ENCODE measurements at regions not wholly inside any gene's neighbourhood (a gene's known extent, or its start where the extent isn't known, plus 50 kb on each side); places are given as distances from the start of the nearest gene placed in this dataset.

DNA sequence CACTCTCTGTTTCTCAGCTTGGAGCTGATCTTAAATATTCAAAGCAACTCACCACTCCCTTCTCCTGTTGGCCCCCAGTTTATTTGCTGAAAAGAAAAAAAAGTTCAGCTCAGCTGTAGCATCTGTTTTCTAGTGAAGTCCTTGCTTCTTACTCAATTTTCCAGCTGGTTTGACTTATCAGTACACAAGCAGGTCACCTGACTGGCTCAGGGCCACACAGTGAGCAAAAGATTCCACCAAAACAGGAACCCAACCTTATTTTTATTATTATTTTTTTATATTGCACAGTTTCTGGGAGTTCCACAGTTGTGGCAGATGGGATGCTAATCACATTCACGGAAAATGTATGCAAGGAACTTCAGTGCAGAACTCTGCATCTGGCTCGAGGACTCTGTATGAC is 390.7 kb upstream of the RGMA start:
- CTCF ChIA-PET (ENCODE audit: partially characterized antibody), result interaction anchor here (0.6 to 1.0 kb wide), 2 partner anchors 16 to 461 kb away, joined by 3 read pairs; no protein-coding TSS in a partner anchor
- 95% methylated on average over 2 of the region's 2 CpGs; no CpG with 5 or more reads in 1 of the 2 experiments for WGBS, 2 experiments (ENCODE audit: extremely low coverage in 1 of 2, insufficient coverage in 1 of 2, insufficient read length in 1 of 2, insufficient replicate concordance in 2 of 2, low coverage in 1 of 2, low lambda C conversion rate in 2 of 2, missing lambda C conversion rate in 1 of 2)
- TF ChIP-seq NANOG (IDR thresholded peaks at IDR 0.05; ENCODE audit: insufficient read depth, low read depth, low read length, poor library complexity, severe bottlenecking) (no peak), GABPA (IDR thresholded peaks at IDR 0.05; ENCODE audit: borderline replicate concordance, insufficient read depth, low read length) (no peak), TAF7 (optimal IDR thresholded peaks at IDR 0.05; ENCODE audit: borderline replicate concordance, low read depth, low read length) (no peak), CHD2 (IDR thresholded peaks at IDR 0.05; ENCODE audit: low read length) (no peak), BCL11A (IDR thresholded peaks at IDR 0.05; ENCODE audit: low read depth in 2 of 2, low read length in 2 of 2) (no peak), SIX5 (IDR thresholded peaks at IDR 0.05; ENCODE audit: low read depth, low read length) (no peak), CREB1 (IDR thresholded peaks at IDR 0.05) (no peak), ZNF274 (IDR thresholded peaks at IDR 0.05; ENCODE audit: borderline replicate concordance, extremely low read depth, low read length) (no peak), SP4 (IDR thresholded peaks at IDR 0.05; ENCODE audit: low read length) (no peak), RBBP5 (IDR thresholded peaks at IDR 0.05; ENCODE audit: borderline replicate concordance, low read depth, low read length) (no peak), PHF8 (conservative IDR thresholded peaks at IDR 0.05; ENCODE audit: low read depth, low read length) (no peak), BRCA1 (IDR thresholded peaks at IDR 0.05; ENCODE audit: low read depth, low read length) (no peak), GTF2F1 (IDR thresholded peaks at IDR 0.05; ENCODE audit: borderline replicate concordance, low read depth, low read length) (no peak), HDAC2 (IDR thresholded peaks at IDR 0.05; ENCODE audit: borderline replicate concordance in 1 of 2, low read depth in 2 of 2, low read length in 2 of 2) (no peak)

More for the DNA sequence above, 390.7 kb upstream of the RGMA start:
- H4K20me1 ChIP-seq (replicated peaks in 1 of 2; ENCODE audit: control insufficient read depth in 1 of 2, insufficient read depth in 2 of 2, low read length in 2 of 2), result no peaks in the 10 kb centered on the region
- no peaks in the 10 kb centered on the region for H3K23me2 ChIP-seq (ENCODE audit: low read depth, low read length)
- H3K9me3 ChIP-seq (ENCODE audit: insufficient read depth in 2 of 2, low read depth in 1 of 2, low read length in 1 of 2), result peaks cover 4 to 6% of the 10 kb centered on the region in 2 experiments; a peak in 3 of 4 replicates
- H3K56ac ChIP-seq (replicated peaks; ENCODE audit: insufficient read length, low read depth, low read length), result no peak overlapping the region
- no peak overlapping the region for H3K14ac ChIP-seq (ENCODE audit: insufficient read length)
- no peaks in the 10 kb centered on the region for H3K79me2 ChIP-seq (ENCODE audit: control insufficient read depth in 1 of 2, insufficient read depth in 2 of 2, low read length in 2 of 2)
- H3K27ac ChIP-seq (ENCODE audit: low read depth, low read length), result no peak overlapping the region
- H2BK12ac ChIP-seq (ENCODE audit: low read depth, low read length), result no peak overlapping the region
- no peaks in the 10 kb centered on the region; a peak in 1 of 7 replicates for H3K27me3 ChIP-seq (replicated peaks in 1 of 4; ENCODE audit: control insufficient read depth in 3 of 4, extremely low read depth in 1 of 4, insufficient read depth in 3 of 4, low read length in 3 of 4)
- H2BK120ac ChIP-seq (replicated peaks; ENCODE audit: low read depth, low read length), result peak overlapping the region; percentile 24
- H3K23ac ChIP-seq (ENCODE audit: insufficient read length), result no peak overlapping the region
- no peak overlapping the region for H3K4ac ChIP-seq (replicated peaks; ENCODE audit: insufficient read length, low read depth, low read length)
- no peak for DNase-seq (ENCODE audit: low read depth in 1 of 2, low spot score in 2 of 2)
- POLR2A ChIA-PET (ENCODE audit: partially characterized antibody), result no interaction called here
- H2AFZ ChIP-seq (ENCODE audit: low read length), result no peak overlapping the region
- no peak overlapping the region for H4K8ac ChIP-seq (ENCODE audit: extremely low read depth, insufficient read depth, low read length)
- H3K79me1 ChIP-seq (ENCODE audit: low read depth, low read length), result no peaks in the 10 kb centered on the region
- H2BK15ac ChIP-seq (ENCODE audit: low read length), result no peak overlapping the region
- no peak overlapping the region for H2AK5ac ChIP-seq (ENCODE audit: low read depth, low read length)
- no peak for FAIRE-seq
- H3K36me3 ChIP-seq (ENCODE audit: control insufficient read depth in 2 of 4, insufficient read depth in 4 of 4, low read length in 3 of 4), result no peaks in the 10 kb centered on the region
- H3K4me1 ChIP-seq (replicated peaks in 1 of 4; ENCODE audit: control insufficient read depth in 3 of 4, insufficient read depth in 4 of 4, low read length in 3 of 4), result peaks cover 3 to 18% (median 9%) of the 10 kb centered on the region in 4 experiments; a peak in 6 of 7 replicates
- peak overlapping the region; percentile 11; the same call in 1 of the 2 replicates for H2BK20ac ChIP-seq (ENCODE audit: low read length)
- no peak overlapping the region for H3K4me3 ChIP-seq (ENCODE audit: extremely low read depth in 1 of 4, insufficient read depth in 2 of 4, low read depth in 3 of 4, low read length in 4 of 4)
- no peak overlapping the region for H4K5ac ChIP-seq (ENCODE audit: insufficient read length, low read depth, low read length)
- H3K9ac ChIP-seq (replicated peaks in 1 of 4; ENCODE audit: extremely low read depth in 1 of 4, low read depth in 3 of 4, low read length in 3 of 4), result no peak overlapping the region
- no peak overlapping the region; the same call in 1 of the 2 replicates for H3K18ac ChIP-seq (ENCODE audit: extremely low read depth, low read length)
- no peak overlapping the region for H3K4me2 ChIP-seq (ENCODE audit: insufficient read depth in 1 of 2, low read depth in 2 of 2, low read length in 2 of 2)
- no peak overlapping the region for H4K91ac ChIP-seq (replicated peaks; ENCODE audit: insufficient read length, low read length)
- no peak overlapping the region for H2BK5ac ChIP-seq (ENCODE audit: low read depth, low read length)

Measured in H1 (cell line).